WTC11 (cell line): ENCODE measurements at regions not wholly inside any gene's neighbourhood (a gene's known extent, or its start where the extent isn't known, plus 50 kb on each side); places are given as distances from the start of the nearest gene placed in this dataset.

Source experiments
- ATF1 ChIP-seq: sonication (generic); formaldehyde crosslinking; IDR thresholded peaks from 2 replicates; pipeline ENCODE4 v1.8.1; 2023; ENCODE audit warnings: mild to moderate bottlenecking, moderate library complexity, missing genetic modification reagents
- CREM ChIP-seq: sonication (generic); formaldehyde crosslinking; IDR thresholded peaks from 2 replicates; pipeline ENCODE4 v1.8.1; 2022; ENCODE audit warnings: mild to moderate bottlenecking, missing genetic modification reagents, moderate library complexity
- GRHL2 ChIP-seq: fragments of 250-450 bp; sonication (Bioruptor Pico); IDR thresholded peaks from 2 replicates; pipeline ENCODE4 v1.8.0; 2022; ENCODE audit warnings: mild to moderate bottlenecking, moderate library complexity; ENCODE audit not compliant: insufficient replicate concordance, severe bottlenecking
- NR2C2 ChIP-seq: sonication (generic); formaldehyde crosslinking; IDR thresholded peaks from 2 replicates; pipeline ENCODE4 v1.8.0; 2022; ENCODE audit warnings: mild to moderate bottlenecking, missing genetic modification reagents
- USF2 ChIP-seq: sonication (generic); formaldehyde crosslinking; IDR thresholded peaks from 2 replicates; pipeline ENCODE4 v1.8.1; 2023; ENCODE audit warnings: mild to moderate bottlenecking, missing genetic modification reagents, moderate library complexity
- ZNF232 ChIP-seq: sonication (generic); formaldehyde crosslinking; IDR thresholded peaks from 2 replicates; pipeline ENCODE4 v1.8.0; 2022; ENCODE audit warnings: mild to moderate bottlenecking, missing genetic modification reagents
- ZNF423 ChIP-seq: fragments of 250-450 bp; sonication (Bioruptor Pico); IDR thresholded peaks from 2 replicates; pipeline ENCODE4 v2.1.2; 2022; ENCODE audit warnings: mild to moderate bottlenecking, moderate library complexity
- ZNF425 ChIP-seq: fragments of 250-450 bp; sonication (Bioruptor Pico); conservative IDR thresholded peaks from 2 replicates; pipeline ENCODE4 v1.9.0; 2021; ENCODE audit warnings: mild to moderate bottlenecking
- TF ChIP-seq, protein P1 (sequence below): sonication (generic); formaldehyde crosslinking; conservative IDR thresholded peaks from 2 replicates; pipeline ENCODE4 v1.8.1; 2022; ENCODE audit warnings: mild to moderate bottlenecking, missing genetic modification reagents
- TF ChIP-seq, protein P2 (sequence below): fragments of 200-600 bp; IDR thresholded peaks from 2 replicates; pipeline ENCODE4 v1.8.0; 2022; ENCODE audit warnings: antibody characterized with exemption
- TF ChIP-seq, protein P3 (sequence below): sonication (generic); formaldehyde crosslinking; IDR thresholded peaks from 2 replicates; pipeline ENCODE4 v1.8.0; 2022; ENCODE audit warnings: mild to moderate bottlenecking, missing genetic modification reagents

DNA sequence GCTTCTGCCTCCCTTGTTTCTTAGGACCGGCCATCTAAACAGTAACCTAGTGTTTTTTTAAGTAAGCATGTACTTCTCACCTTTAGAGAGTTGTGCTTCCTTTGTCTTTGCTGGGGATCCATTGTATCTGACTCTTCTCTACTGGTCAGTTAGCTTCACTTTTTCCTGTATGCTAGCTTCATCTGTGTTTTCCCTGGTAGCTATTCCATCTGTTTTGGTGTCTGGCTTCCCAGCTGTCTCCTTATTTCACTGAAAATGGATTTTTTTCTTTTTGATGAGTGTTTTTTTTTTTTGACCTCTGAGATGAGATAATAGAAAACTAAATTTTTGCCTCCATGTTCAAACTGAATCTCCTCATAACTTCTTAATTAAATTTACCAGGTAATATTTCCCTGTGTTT is 637.0 kb upstream of the SLC10A2 start:
- TF ChIP-seq, protein P1, sequence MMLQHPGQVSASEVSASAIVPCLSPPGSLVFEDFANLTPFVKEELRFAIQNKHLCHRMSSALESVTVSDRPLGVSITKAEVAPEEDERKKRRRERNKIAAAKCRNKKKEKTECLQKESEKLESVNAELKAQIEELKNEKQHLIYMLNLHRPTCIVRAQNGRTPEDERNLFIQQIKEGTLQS (CRISPR knock-in tag), result no peak
- TF ChIP-seq, protein P2, sequence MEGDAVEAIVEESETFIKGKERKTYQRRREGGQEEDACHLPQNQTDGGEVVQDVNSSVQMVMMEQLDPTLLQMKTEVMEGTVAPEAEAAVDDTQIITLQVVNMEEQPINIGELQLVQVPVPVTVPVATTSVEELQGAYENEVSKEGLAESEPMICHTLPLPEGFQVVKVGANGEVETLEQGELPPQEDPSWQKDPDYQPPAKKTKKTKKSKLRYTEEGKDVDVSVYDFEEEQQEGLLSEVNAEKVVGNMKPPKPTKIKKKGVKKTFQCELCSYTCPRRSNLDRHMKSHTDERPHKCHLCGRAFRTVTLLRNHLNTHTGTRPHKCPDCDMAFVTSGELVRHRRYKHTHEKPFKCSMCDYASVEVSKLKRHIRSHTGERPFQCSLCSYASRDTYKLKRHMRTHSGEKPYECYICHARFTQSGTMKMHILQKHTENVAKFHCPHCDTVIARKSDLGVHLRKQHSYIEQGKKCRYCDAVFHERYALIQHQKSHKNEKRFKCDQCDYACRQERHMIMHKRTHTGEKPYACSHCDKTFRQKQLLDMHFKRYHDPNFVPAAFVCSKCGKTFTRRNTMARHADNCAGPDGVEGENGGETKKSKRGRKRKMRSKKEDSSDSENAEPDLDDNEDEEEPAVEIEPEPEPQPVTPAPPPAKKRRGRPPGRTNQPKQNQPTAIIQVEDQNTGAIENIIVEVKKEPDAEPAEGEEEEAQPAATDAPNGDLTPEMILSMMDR, result no peak
- no peak for TF ChIP-seq ZNF423 (CRISPR knock-in tag)
- no peak for TF ChIP-seq USF2
- no peak for TF ChIP-seq ATF1
- TF ChIP-seq CREM, result no peak
- TF ChIP-seq NR2C2 (CRISPR knock-in tag), result no peak
- TF ChIP-seq, protein P3, sequence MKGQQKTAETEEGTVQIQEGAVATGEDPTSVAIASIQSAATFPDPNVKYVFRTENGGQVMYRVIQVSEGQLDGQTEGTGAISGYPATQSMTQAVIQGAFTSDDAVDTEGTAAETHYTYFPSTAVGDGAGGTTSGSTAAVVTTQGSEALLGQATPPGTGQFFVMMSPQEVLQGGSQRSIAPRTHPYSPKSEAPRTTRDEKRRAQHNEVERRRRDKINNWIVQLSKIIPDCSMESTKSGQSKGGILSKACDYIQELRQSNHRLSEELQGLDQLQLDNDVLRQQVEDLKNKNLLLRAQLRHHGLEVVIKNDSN (CRISPR knock-in tag), result no peak
- no peak for TF ChIP-seq GRHL2 (CRISPR knock-in tag)
- TF ChIP-seq ZNF425 (CRISPR knock-in tag), result no peak
- TF ChIP-seq ZNF232 (CRISPR knock-in tag), result no peak
